ENCODE measurements at regions not wholly inside any gene's neighbourhood (a gene's known extent, or its start where the extent isn't known, plus 50 kb on each side); places are given as distances from the start of the nearest gene placed in this dataset.

DNA sequence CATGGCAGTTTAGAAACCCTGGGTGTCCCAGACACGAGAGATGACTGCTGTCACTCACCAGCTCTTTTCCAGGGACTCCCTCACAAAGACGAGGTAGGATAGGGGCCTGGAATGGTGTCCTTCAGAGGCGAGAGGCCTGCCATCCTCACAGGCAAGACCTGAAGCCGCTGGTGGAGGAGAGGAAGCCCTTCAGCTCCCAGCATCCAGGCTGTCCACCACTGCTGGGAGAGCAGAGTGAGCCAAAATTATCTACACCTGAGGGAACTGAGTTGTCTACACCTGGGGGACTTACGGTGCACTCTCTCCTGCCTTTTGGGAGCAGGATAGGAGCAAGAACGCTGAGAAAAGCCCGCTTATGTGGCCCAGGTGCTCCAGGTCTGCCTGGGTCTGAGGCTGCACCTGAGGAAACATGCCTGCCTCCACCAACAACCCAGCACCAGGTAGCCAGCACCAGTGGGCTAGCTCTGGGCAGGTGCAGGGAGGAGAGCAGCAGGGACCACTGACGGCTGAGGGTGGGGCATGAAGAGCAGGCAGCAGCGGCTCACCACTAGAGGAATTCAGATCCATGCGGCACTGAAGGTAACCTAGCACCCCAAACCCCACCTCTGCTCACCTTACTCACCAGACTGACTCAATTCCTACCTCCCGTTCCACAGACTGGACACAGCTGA, 357.2 kb downstream of the SH2D4B start:
- no peak for TF ChIP-seq SNAI2 (CRISPR knock-in tag; IDR thresholded peaks at IDR 0.05)
- no peak for TF ChIP-seq ZNF70 (CRISPR knock-in tag; IDR thresholded peaks at IDR 0.05)
- no peak for TF ChIP-seq GLIS3 (CRISPR knock-in tag; IDR thresholded peaks at IDR 0.05)
- TF ChIP-seq, protein P1, sequence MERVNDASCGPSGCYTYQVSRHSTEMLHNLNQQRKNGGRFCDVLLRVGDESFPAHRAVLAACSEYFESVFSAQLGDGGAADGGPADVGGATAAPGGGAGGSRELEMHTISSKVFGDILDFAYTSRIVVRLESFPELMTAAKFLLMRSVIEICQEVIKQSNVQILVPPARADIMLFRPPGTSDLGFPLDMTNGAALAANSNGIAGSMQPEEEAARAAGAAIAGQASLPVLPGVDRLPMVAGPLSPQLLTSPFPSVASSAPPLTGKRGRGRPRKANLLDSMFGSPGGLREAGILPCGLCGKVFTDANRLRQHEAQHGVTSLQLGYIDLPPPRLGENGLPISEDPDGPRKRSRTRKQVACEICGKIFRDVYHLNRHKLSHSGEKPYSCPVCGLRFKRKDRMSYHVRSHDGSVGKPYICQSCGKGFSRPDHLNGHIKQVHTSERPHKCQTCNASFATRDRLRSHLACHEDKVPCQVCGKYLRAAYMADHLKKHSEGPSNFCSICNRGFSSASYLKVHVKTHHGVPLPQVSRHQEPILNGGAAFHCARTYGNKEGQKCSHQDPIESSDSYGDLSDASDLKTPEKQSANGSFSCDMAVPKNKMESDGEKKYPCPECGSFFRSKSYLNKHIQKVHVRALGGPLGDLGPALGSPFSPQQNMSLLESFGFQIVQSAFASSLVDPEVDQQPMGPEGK (CRISPR knock-in tag; IDR thresholded peaks at IDR 0.05; ENCODE audit: borderline replicate concordance), result no peak
- TF ChIP-seq TCF4 (CRISPR knock-in tag; IDR thresholded peaks at IDR 0.05; ENCODE audit: borderline replicate concordance), result no peak
- TF ChIP-seq ESRRG (CRISPR knock-in tag; IDR thresholded peaks at IDR 0.05), result no peak
- no peak for TF ChIP-seq PPARA (CRISPR knock-in tag; IDR thresholded peaks at IDR 0.05; ENCODE audit: borderline replicate concordance)
- TF ChIP-seq CSDC2 (CRISPR knock-in tag; IDR thresholded peaks at IDR 0.05), result no peak
- TF ChIP-seq, protein P2, sequence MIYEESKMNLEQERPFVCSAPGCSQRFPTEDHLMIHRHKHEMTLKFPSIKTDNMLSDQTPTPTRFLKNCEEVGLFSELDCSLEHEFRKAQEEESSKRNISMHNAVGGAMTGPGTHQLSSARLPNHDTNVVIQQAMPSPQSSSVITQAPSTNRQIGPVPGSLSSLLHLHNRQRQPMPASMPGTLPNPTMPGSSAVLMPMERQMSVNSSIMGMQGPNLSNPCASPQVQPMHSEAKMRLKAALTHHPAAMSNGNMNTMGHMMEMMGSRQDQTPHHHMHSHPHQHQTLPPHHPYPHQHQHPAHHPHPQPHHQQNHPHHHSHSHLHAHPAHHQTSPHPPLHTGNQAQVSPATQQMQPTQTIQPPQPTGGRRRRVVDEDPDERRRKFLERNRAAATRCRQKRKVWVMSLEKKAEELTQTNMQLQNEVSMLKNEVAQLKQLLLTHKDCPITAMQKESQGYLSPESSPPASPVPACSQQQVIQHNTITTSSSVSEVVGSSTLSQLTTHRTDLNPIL (CRISPR knock-in tag; IDR thresholded peaks at IDR 0.05; ENCODE audit: low read depth), result no peak
- TF ChIP-seq ARNTL (CRISPR knock-in tag; IDR thresholded peaks at IDR 0.05; ENCODE audit: borderline replicate concordance, low read depth), result no peak
- TF ChIP-seq ZNF565 (CRISPR knock-in tag; conservative IDR thresholded peaks at IDR 0.05; ENCODE audit: low read depth), result no peak
- TF ChIP-seq, protein P3, sequence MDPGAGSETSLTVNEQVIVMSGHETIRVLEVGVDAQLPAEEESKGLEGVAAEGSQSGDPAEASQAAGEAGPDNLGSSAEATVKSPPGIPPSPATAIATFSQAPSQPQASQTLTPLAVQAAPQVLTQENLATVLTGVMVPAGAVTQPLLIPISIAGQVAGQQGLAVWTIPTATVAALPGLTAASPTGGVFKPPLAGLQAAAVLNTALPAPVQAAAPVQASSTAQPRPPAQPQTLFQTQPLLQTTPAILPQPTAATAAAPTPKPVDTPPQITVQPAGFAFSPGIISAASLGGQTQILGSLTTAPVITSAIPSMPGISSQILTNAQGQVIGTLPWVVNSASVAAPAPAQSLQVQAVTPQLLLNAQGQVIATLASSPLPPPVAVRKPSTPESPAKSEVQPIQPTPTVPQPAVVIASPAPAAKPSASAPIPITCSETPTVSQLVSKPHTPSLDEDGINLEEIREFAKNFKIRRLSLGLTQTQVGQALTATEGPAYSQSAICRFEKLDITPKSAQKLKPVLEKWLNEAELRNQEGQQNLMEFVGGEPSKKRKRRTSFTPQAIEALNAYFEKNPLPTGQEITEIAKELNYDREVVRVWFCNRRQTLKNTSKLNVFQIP (CRISPR knock-in tag; IDR thresholded peaks at IDR 0.05; ENCODE audit: borderline replicate concordance, low read depth), result no peak
